ENCODE measurements at regions not wholly inside any gene's neighbourhood (a gene's known extent, or its start where the extent isn't known, plus 50 kb on each side); places are given as distances from the start of the nearest gene placed in this dataset.
"Not testable (repeated sequence)": the region's sequence is repeated elsewhere in the genome, so short reads cannot be mapped to it uniquely, and the experiment has no call there.

- no peaks in the 10 kb centered on the region for H3K27me3 ChIP-seq (ENCODE audit: control insufficient read depth, insufficient read depth, low read length)
- H3K36me3 ChIP-seq (ENCODE audit: control insufficient read depth, insufficient read depth, low read length): no peaks in the 10 kb centered on the region
- H3K27ac ChIP-seq (ENCODE audit: low read length): no peak overlapping the region
- ATAC-seq (no peak), DNase-seq (no peak)
- intact Hi-C loops (cut with micrococcal nuclease): no loop called here
- no peak overlapping the region for H3K4me3 ChIP-seq (ENCODE audit: low read length)
- no peak for TF ChIP-seq CTCF (IDR thresholded peaks at IDR 0.05)
- Mint-ChIP-seq H3K27me3 (ENCODE audit: low read depth in 2 of 2) (peaks cover 10 to 16% of the 10 kb centered on the region in 2 donors), H3K4me3 (no peak overlapping the region), H3K36me3 (no peaks in the 10 kb centered on the region), H3K27ac (no peak overlapping the region), H3K9me3 (no peaks in the 10 kb centered on the region), H3K4me1 (no peaks in the 10 kb centered on the region)
- no peaks in the 10 kb centered on the region for H3K9me3 ChIP-seq (ENCODE audit: control insufficient read depth, insufficient read depth, low read length)
- no peaks in the 10 kb centered on the region for H3K4me1 ChIP-seq (ENCODE audit: control insufficient read depth, insufficient read depth, low read length)
- 90% methylated on average over 7 of the region's 7 CpGs for WGBS (ENCODE audit: insufficient coverage)
Observed at GRCh38 chr2:234880551-234881211, 71.1 kb upstream of the SH3BP4 start.

- TF ChIP-seq CTCF (IDR thresholded peaks at IDR 0.05): no peak
- DNase-seq (no peak), ATAC-seq (no peak)
- peaks cover 10 to 18% of the 10 kb centered on the region in 2 donors for H3K27me3 Mint-ChIP-seq (ENCODE audit: low read depth in 2 of 2)
- no peaks in the 10 kb centered on the region for H3K9me3 Mint-ChIP-seq
- intact Hi-C loops (cut with micrococcal nuclease): no loop called here
- no peaks in the 10 kb centered on the region for H3K4me1 Mint-ChIP-seq
- Histone ChIP-seq H3K9me3 (ENCODE audit: control insufficient read depth, insufficient read depth, low read length) (no peaks in the 10 kb centered on the region), H3K36me3 (ENCODE audit: control insufficient read depth, insufficient read depth, low read length) (no peaks in the 10 kb centered on the region), H3K27me3 (ENCODE audit: control insufficient read depth, insufficient read depth, low read length) (no peaks in the 10 kb centered on the region), H3K4me1 (ENCODE audit: control insufficient read depth, insufficient read depth, low read length) (no peaks in the 10 kb centered on the region), H3K4me3 (ENCODE audit: low read length) (no peak overlapping the region), H3K27ac (ENCODE audit: low read length) (no peak overlapping the region)
- WGBS (ENCODE audit: insufficient coverage): 88% methylated on average over 5 of the region's 5 CpGs
- H3K36me3 Mint-ChIP-seq: no peaks in the 10 kb centered on the region
- H3K27ac Mint-ChIP-seq: no peak overlapping the region
- H3K4me3 Mint-ChIP-seq: no peak overlapping the region
Observed at GRCh38 chr2:234879671-234880455, 72.0 kb upstream of the SH3BP4 start.

DNA sequence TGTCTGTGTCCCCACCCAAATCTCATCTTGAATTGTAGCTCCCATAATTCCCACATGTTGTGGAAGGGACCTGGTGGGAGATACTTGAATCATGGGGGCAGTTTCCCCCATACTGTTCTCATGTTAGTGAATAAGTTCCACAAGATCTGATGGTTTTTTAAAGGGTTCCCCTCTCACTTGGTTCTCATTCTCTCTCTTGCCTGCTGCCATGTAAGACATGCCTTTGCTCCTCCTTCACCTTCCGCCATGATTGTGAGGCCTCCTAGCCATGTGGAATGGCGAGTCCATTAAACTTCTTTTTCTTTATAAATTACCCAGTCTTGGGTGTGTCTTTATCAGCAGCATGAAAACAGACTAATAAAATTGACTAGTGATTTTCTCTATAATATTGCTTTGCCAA lies 75.2 kb upstream of the SH3BP4 start:
- H3K27ac ChIP-seq (ENCODE audit: low read length); H3K36me3 ChIP-seq (ENCODE audit: control insufficient read depth, insufficient read depth, low read length); H3K4me1 Mint-ChIP-seq; H3K9me3 ChIP-seq (ENCODE audit: control insufficient read depth, insufficient read depth, low read length); intact Hi-C loops (cut with micrococcal nuclease); ATAC-seq; H3K27ac Mint-ChIP-seq; H3K27me3 ChIP-seq (ENCODE audit: control insufficient read depth, insufficient read depth, low read length); H3K9me3 Mint-ChIP-seq; DNase-seq; H3K4me1 ChIP-seq (ENCODE audit: control insufficient read depth, insufficient read depth, low read length); H3K4me3 ChIP-seq (ENCODE audit: low read length); H3K36me3 Mint-ChIP-seq; H3K4me3 Mint-ChIP-seq: not testable (repeated sequence)
- H3K27me3 Mint-ChIP-seq (ENCODE audit: low read depth in 2 of 2): peaks cover 16 to 25% of the 10 kb centered on the region in 2 donors
- WGBS (ENCODE audit: insufficient coverage): 73% methylated on average over 2 of the region's 2 CpGs

- intact Hi-C loops (cut with micrococcal nuclease): no loop called here
- Histone ChIP-seq H3K4me3 (ENCODE audit: low read length) (no peak overlapping the region), H3K27me3 (ENCODE audit: control insufficient read depth, insufficient read depth, low read length) (no peaks in the 10 kb centered on the region), H3K4me1 (ENCODE audit: control insufficient read depth, insufficient read depth, low read length) (no peaks in the 10 kb centered on the region), H3K9me3 (ENCODE audit: control insufficient read depth, insufficient read depth, low read length) (no peaks in the 10 kb centered on the region), H3K27ac (ENCODE audit: low read length) (no peak overlapping the region), H3K36me3 (ENCODE audit: control insufficient read depth, insufficient read depth, low read length) (no peaks in the 10 kb centered on the region)
- Mint-ChIP-seq H3K36me3 (no peaks in the 10 kb centered on the region), H3K9me3 (no peaks in the 10 kb centered on the region), H3K27me3 (ENCODE audit: low read depth in 2 of 2) (peaks cover 16 to 37% of the 10 kb centered on the region in 2 donors), H3K27ac (no peak overlapping the region), H3K4me3 (no peak overlapping the region), H3K4me1 (no peaks in the 10 kb centered on the region)
- no peak for ATAC-seq
- WGBS (ENCODE audit: insufficient coverage): 74% methylated on average over 8 of the region's 10 CpGs
- TF ChIP-seq CTCF (IDR thresholded peaks at IDR 0.05): no peak
- DNase-seq: no peak
Observed at GRCh38 chr2:234874347-234875046, 77.3 kb upstream of the SH3BP4 start.

Measured in natural killer cell (primary cell).